PC-3 (cell line): ENCODE measurements at regions not wholly inside any gene's neighbourhood (a gene's known extent, or its start where the extent isn't known, plus 50 kb on each side); places are given as distances from the start of the nearest gene placed in this dataset.

ENCODE experiments used
- EZH2 ChIP-seq: fragments of 300-600 bp; sonication (generic); IDR thresholded peaks from one replicate; pipeline ENCODE4 v1.6.1; 2017; ENCODE audit warnings: antibody characterized with exemption, mild to moderate bottlenecking, low read length; ENCODE audit not compliant: unreplicated experiment
- EZH2phosphoT487 ChIP-seq: fragments of 300-600 bp; sonication (generic); IDR thresholded peaks from 2 replicates; pipeline ENCODE4 v1.6.1; 2018; ENCODE audit warnings: mild to moderate bottlenecking, antibody characterized with exemption, low read length, borderline replicate concordance
- TF ChIP-seq, protein P1 (sequence below): fragments of 300-600 bp; sonication (generic); conservative IDR thresholded peaks from 2 replicates; pipeline ENCODE4 v1.5.1; 2017; ENCODE audit warnings: antibody characterized with exemption, low read depth, mild to moderate bottlenecking, low read length

DNA sequence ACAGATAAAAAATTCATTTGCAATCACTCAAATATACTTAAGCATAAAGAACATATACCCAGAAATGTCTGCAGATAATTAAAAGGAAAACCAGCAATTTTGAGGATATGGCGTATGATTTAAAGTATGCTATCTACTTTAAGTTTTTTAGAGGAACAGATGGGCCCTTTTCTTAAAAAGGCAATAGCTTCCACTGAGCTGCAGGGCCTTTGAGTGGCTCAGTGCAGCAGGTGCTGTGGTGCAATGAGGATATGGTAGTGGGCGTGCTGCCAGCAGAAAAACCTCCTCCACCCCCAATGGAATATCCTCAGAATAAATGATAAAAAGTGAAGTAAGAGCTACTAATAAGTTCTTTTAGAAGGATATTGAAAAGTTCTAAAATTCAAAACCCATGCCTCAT lies 814.5 kb downstream of the MTRR start:
- TF ChIP-seq, protein P1, sequence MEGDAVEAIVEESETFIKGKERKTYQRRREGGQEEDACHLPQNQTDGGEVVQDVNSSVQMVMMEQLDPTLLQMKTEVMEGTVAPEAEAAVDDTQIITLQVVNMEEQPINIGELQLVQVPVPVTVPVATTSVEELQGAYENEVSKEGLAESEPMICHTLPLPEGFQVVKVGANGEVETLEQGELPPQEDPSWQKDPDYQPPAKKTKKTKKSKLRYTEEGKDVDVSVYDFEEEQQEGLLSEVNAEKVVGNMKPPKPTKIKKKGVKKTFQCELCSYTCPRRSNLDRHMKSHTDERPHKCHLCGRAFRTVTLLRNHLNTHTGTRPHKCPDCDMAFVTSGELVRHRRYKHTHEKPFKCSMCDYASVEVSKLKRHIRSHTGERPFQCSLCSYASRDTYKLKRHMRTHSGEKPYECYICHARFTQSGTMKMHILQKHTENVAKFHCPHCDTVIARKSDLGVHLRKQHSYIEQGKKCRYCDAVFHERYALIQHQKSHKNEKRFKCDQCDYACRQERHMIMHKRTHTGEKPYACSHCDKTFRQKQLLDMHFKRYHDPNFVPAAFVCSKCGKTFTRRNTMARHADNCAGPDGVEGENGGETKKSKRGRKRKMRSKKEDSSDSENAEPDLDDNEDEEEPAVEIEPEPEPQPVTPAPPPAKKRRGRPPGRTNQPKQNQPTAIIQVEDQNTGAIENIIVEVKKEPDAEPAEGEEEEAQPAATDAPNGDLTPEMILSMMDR: no peak
- TF ChIP-seq EZH2phosphoT487: no peak
- TF ChIP-seq EZH2: no peak
